ENCODE measurements at regions not wholly inside any gene's neighbourhood (a gene's known extent, or its start where the extent isn't known, plus 50 kb on each side); places are given as distances from the start of the nearest gene placed in this dataset.

DNA sequence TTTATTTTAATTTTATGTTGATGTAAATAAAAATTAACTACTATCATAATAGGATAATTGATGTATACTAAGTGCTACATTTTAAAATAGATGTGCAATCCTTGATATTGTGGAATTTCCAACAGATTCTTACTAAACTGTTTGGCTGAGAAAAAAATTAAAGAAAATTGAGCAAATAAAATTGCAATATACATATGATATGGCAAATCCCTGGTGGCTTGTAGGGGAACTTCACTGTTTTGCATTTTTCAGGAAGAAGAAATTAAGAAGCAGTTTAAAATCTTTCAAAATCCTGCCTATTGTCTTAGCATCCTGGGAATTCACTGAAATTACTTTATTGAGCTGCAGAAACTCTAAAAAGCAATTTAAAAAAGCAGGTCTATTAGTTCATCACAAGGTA is 191.4 kb upstream of the ADGRB3 start:
- no peak overlapping the region for H3K27ac ChIP-seq (ENCODE audit: extremely low read depth, low read depth, low read length)
- H3K36me3 ChIP-seq (ENCODE audit: control insufficient read depth in 2 of 2, insufficient read depth in 1 of 2, low read length in 2 of 2): no peaks in the 10 kb centered on the region
- POLR2A ChIA-PET: no interaction called here
- CTCF ChIA-PET: interaction anchor here (0.6 kb wide), 1 partner anchor 1518 kb away, joined by 3 read pairs; no protein-coding TSS in a partner anchor
- TF ChIP-seq ZNF792 (tag by site-specific recombination; IDR thresholded peaks at IDR 0.05) (no peak), ZNF157 (tag by site-specific recombination; IDR thresholded peaks at IDR 0.05) (no peak), ZNF473 (tag by site-specific recombination; IDR thresholded peaks at IDR 0.05) (no peak), ZBTB8A (tag by site-specific recombination; IDR thresholded peaks at IDR 0.05) (no peak), ZNF521 (tag by site-specific recombination; IDR thresholded peaks at IDR 0.05) (no peak), ZNF366 (tag by site-specific recombination; conservative IDR thresholded peaks at IDR 0.05) (no peak), ZNF600 (tag by site-specific recombination; IDR thresholded peaks at IDR 0.05) (no peak), BCL11A (tag by site-specific recombination; IDR thresholded peaks at IDR 0.05; ENCODE audit: low read depth) (no peak), HOXC10 (CRISPR knock-in tag; IDR thresholded peaks at IDR 0.05) (no peak), KLF17 (tag by site-specific recombination; IDR thresholded peaks at IDR 0.05) (no peak), ZNF292 (tag by site-specific recombination; IDR thresholded peaks at IDR 0.05; ENCODE audit: borderline replicate concordance, low read depth) (no peak), ZNF670 (tag by site-specific recombination; IDR thresholded peaks at IDR 0.05; ENCODE audit: low read depth) (no peak), ZNF558 (tag by site-specific recombination; IDR thresholded peaks at IDR 0.05) (no peak)
- no peaks in the 10 kb centered on the region for H3K9me3 ChIP-seq (ENCODE audit: control insufficient read depth, insufficient read depth, low read depth, low read length)
- H3K4me1 ChIP-seq (ENCODE audit: control insufficient read depth, insufficient read depth, low read length): no peaks in the 10 kb centered on the region
- no peak overlapping the region for H3K4me3 ChIP-seq (ENCODE audit: low read depth, low read length)

- no peaks in the 10 kb centered on the region for H3K36me3 ChIP-seq (ENCODE audit: control insufficient read depth in 2 of 2, insufficient read depth in 1 of 2, low read length in 2 of 2)
- TF ChIP-seq KLF17 (tag by site-specific recombination; IDR thresholded peaks at IDR 0.05): no peak
- TF ChIP-seq ZNF785 (tag by site-specific recombination; IDR thresholded peaks at IDR 0.05): no peak
- no peak for TF ChIP-seq ZNF776 (tag by site-specific recombination; IDR thresholded peaks at IDR 0.05; ENCODE audit: borderline replicate concordance)
- no peak for TF ChIP-seq ZBTB20 (tag by site-specific recombination; IDR thresholded peaks at IDR 0.05)
- no peak for TF ChIP-seq ZNF132 (tag by site-specific recombination; IDR thresholded peaks at IDR 0.05; ENCODE audit: borderline replicate concordance)
- TF ChIP-seq ZXDB (tag by site-specific recombination; IDR thresholded peaks at IDR 0.05): no peak
- TF ChIP-seq ZNF335 (tag by site-specific recombination; conservative IDR thresholded peaks at IDR 0.05): no peak
- no peak for TF ChIP-seq ZNF362 (tag by site-specific recombination; IDR thresholded peaks at IDR 0.05)
- no peak for TF ChIP-seq ZNF426 (tag by site-specific recombination; IDR thresholded peaks at IDR 0.05)
- TF ChIP-seq ZNF48 (tag by site-specific recombination; IDR thresholded peaks at IDR 0.05): no peak
- no peak for TF ChIP-seq ZFP69B (tag by site-specific recombination; IDR thresholded peaks at IDR 0.05)
- TF ChIP-seq ZNF704 (tag by site-specific recombination; IDR thresholded peaks at IDR 0.05): no peak
- TF ChIP-seq ZFHX2 (tag by site-specific recombination; conservative IDR thresholded peaks at IDR 0.05): no peak
- TF ChIP-seq ZNF211 (tag by site-specific recombination; IDR thresholded peaks at IDR 0.05; ENCODE audit: low read depth): no peak
- no peak for TF ChIP-seq ZBTB8A (tag by site-specific recombination; IDR thresholded peaks at IDR 0.05)
- no peak for TF ChIP-seq ZNF157 (tag by site-specific recombination; IDR thresholded peaks at IDR 0.05)
- H3K4me1 ChIP-seq (ENCODE audit: control insufficient read depth, insufficient read depth, low read length): no peaks in the 10 kb centered on the region
- H3K9me3 ChIP-seq (ENCODE audit: control insufficient read depth, insufficient read depth, low read depth, low read length): no peaks in the 10 kb centered on the region
- H3K27ac ChIP-seq (ENCODE audit: extremely low read depth, low read depth, low read length): no peak overlapping the region
- no peak overlapping the region for H3K4me3 ChIP-seq (ENCODE audit: low read depth, low read length)
- CTCF ChIA-PET: no interaction called here
- POLR2A ChIA-PET: no interaction called here
These were observed 207.5 kb upstream of the ADGRB3 start for GRCh38 chr6:68427630-68428029.

Data from HEK293 (cell line).